Frontal cortex (tissue), 3 donors: ENCODE measurements at regions not wholly inside any gene's neighbourhood (a gene's known extent, or its start where the extent isn't known, plus 50 kb on each side); places are given as distances from the start of the nearest gene placed in this dataset.

Experiments
- DNase-seq, 2 donors: peaks; one replicate each; pipeline ENCODE4 v3.0.0; 2012; ENCODE audit warnings: low spot score in 2 of 2
- FAIRE-seq: peaks from 2 replicates; lab custom pipeline; 2012; peaks lifted over from hg19 to GRCh38; lab: Jason Lieb, UNC
- donor health status: control.
- donor health status: control.
- donor health status: control.

- FAIRE-seq (no peak), DNase-seq (no peak)
Observed at GRCh38 chr14:49527221-49527620, 59.0 kb downstream of the RPS29 start.

- no peak for DNase-seq
- FAIRE-seq, result no peak
Observed at GRCh38 chr14:49526101-49526500, 60.1 kb downstream of the RPS29 start.

GRCh38 chr14:49516286-49516685 lies 69.9 kb downstream of the RPS29 start:
- no peak for DNase-seq
- no peak for FAIRE-seq

GRCh38 chr14:49512571-49512970 lies 73.6 kb downstream of the RPS29 start:
- DNase-seq (no peak), FAIRE-seq (no peak)

GRCh38 chr14:49512147-49512551 lies 74.0 kb downstream of the RPS29 start:
- DNase-seq (no peak), FAIRE-seq (no peak)

GRCh38 chr14:49508124-49508523 lies 78.1 kb downstream of the RPS29 start:
- FAIRE-seq, result no peak
- no peak for DNase-seq

- DNase-seq, result no peak
- FAIRE-seq, result no peak
Observed at GRCh38 chr14:49506650-49507049, 79.5 kb downstream of the RPS29 start.

- FAIRE-seq (no peak), DNase-seq (no peak)
Observed at GRCh38 chr14:49505041-49505766, 81.0 kb downstream of the RPS29 start.

- peak; percentile 86 for FAIRE-seq
Observed at GRCh38 chr14:49497725-49498348, 88.3 kb downstream of the RPS29 start.

GRCh38 chr14:49497267-49497666 lies 88.9 kb downstream of the RPS29 start:
- no peak for DNase-seq

More at GRCh38 chr14:49497725-49498348, 88.3 kb downstream of the RPS29 start:
- DNase-seq, result peak; percentile 6 to 54

GRCh38 chr14:49494836-49495235 lies 91.3 kb downstream of the RPS29 start:
- no peak for DNase-seq
- no peak for FAIRE-seq

More at GRCh38 chr14:49497267-49497666, 88.9 kb downstream of the RPS29 start:
- FAIRE-seq, result no peak

- no peak for FAIRE-seq
- DNase-seq, result no peak
Observed at GRCh38 chr14:49493557-49493956, 92.6 kb downstream of the RPS29 start.

GRCh38 chr14:49492151-49492550 lies 94.0 kb downstream of the RPS29 start:
- no peak for FAIRE-seq
- DNase-seq, result no peak

GRCh38 chr14:49489341-49489740 lies 96.8 kb downstream of the RPS29 start:
- FAIRE-seq, result no peak
- no peak for DNase-seq

- FAIRE-seq (no peak), DNase-seq (no peak)
Observed at GRCh38 chr14:49487238-49487637, 98.9 kb downstream of the RPS29 start.

GRCh38 chr14:49485290-49485689 lies 100.9 kb downstream of the RPS29 start:
- FAIRE-seq, result no peak
- no peak for DNase-seq

- no peak for FAIRE-seq
- DNase-seq, result no peak
Observed at GRCh38 chr14:49484180-49484579, 102.0 kb downstream of the RPS29 start.

- FAIRE-seq (no peak), DNase-seq (no peak)
Observed at GRCh38 chr14:49483268-49483667, 102.9 kb downstream of the RPS29 start.

GRCh38 chr14:49480979-49481498 lies 105.1 kb downstream of the RPS29 start:
- FAIRE-seq, result no peak
- no peak for DNase-seq

GRCh38 chr14:49480053-49480760 lies 106.0 kb downstream of the RPS29 start:
- no peak for FAIRE-seq
- DNase-seq, result no peak

- no peak for DNase-seq
- FAIRE-seq, result no peak
Observed at GRCh38 chr14:49479432-49479831, 106.7 kb downstream of the RPS29 start.
